NT2/D1 (cell line): ENCODE measurements at regions not wholly inside any gene's neighbourhood (a gene's known extent, or its start where the extent isn't known, plus 50 kb on each side); places are given as distances from the start of the nearest gene placed in this dataset.
"Not testable (repeated sequence)": the region's sequence is repeated elsewhere in the genome, so short reads cannot be mapped to it uniquely, and the experiment has no call there.

Experiments used
- SUZ12 ChIP-seq: IDR thresholded peaks from 2 replicates; pipeline ENCODE4 v1.6.1; 2011; ENCODE audit not compliant: insufficient read length, insufficient read depth; ENCODE audit errors: extremely low read depth
- YY1 ChIP-seq: IDR thresholded peaks from 2 replicates; pipeline ENCODE4 v1.6.1; 2011; ENCODE audit not compliant: insufficient read length, insufficient read depth
- ZNF274 ChIP-seq: IDR thresholded peaks from 2 replicates; pipeline ENCODE4 v1.6.1; 2011; ENCODE audit warnings: mild to moderate bottlenecking, low read depth, low read length

DNA sequence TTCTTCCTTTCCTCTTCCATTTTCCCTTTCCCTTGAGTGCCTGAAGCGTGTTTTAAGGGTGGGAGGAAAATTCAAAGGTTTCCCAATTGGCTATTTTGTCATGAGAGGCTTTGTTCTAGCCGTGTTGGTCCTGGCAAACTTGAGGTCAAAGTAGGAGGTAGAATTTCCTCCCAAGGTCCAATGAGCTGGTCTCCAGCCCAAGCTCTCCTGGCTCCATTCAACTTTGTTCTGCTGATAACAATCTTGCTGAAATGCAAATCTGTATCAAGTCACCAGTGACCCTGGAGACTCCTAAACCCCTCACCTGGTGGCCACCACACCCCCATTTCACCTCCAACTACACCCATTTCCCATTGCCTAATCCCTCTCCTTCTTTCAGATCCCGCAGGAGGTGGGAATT, 100.2 kb upstream of the TERB2 start:
- TF ChIP-seq YY1, ZNF274, SUZ12: not testable (repeated sequence)
